Motor neuron (in vitro differentiated cells): ENCODE measurements at regions not wholly inside any gene's neighbourhood (a gene's known extent, or its start where the extent isn't known, plus 50 kb on each side); places are given as distances from the start of the nearest gene placed in this dataset.
A peak's percentile ranks its signal among the peaks of the same experiment; 100 is the strongest.

Source experiments
- ATAC-seq, 8 experiments: fragments of 200-7000 bp; cut with Tn5 transposase; replicated peaks in 6 of 8; 2 replicates each; pipeline ENCODE4 v1.8.0; 2021; ENCODE audit warnings: mild to moderate bottlenecking in 8 of 8, moderate library complexity in 8 of 8
- H3K27ac ChIP-seq, 2 donors: fragments of 250-450 bp; sonication (Bioruptor Pico); 2 replicates each; pipeline ENCODE4 v1.9.0; 2021; ENCODE audit warnings: antibody characterized with exemption in 2 of 2, mild to moderate bottlenecking in 2 of 2, moderate library complexity in 1 of 2
- H3K4me1 ChIP-seq, 2 donors: fragments of 250-450 bp; sonication (Bioruptor Pico); replicated peaks in 1 of 2; 2 replicates each; pipeline ENCODE4 v1.6.1; 2021; ENCODE audit warnings: antibody characterized with exemption in 2 of 2, mild to moderate bottlenecking in 2 of 2, moderate library complexity in 1 of 2
- H3K4me3 ChIP-seq, 5 donors: fragments of 250-450 bp; sonication (Bioruptor Pico); 2 replicates each; pipeline ENCODE4 v1.9.0; 2021; ENCODE audit warnings: antibody characterized with exemption in 5 of 5, mild to moderate bottlenecking in 5 of 5, moderate library complexity in 4 of 5
- WGBS, 10 experiments: fragments of 450-650 bp; shearing (Covaris generic); methylation state at CpG; one replicate each; pipeline ENCODE4 v1.0.0; 2022; 5-methylcytosine and 5-hydroxymethylcytosine counted together
- in situ Hi-C, 9 experiments: fragments of 400-800 bp; cut with MboI; loops; one replicate each; pipeline ENCODE4 v1.15.0; 2021; ENCODE audit warnings: low sequenced_read_pairs in 9 of 9, low pct_unique_long_range_greater_than_20kb in 2 of 9; ENCODE audit not compliant: unreplicated experiment in 9 of 9

GRCh38 chr5:68002836-68003235 is 212.7 kb upstream of the PIK3R1 start:
- ATAC-seq: no peak
- no peaks in the 10 kb centered on the region for H3K4me1 ChIP-seq
- no peak overlapping the region for H3K27ac ChIP-seq
- WGBS, 10 experiments: 83 to 100% (median 97%) methylated on average over 1 to 3 of the region's 3 CpGs; no CpG with 5 or more reads in 2 of the 10 experiments
- in situ Hi-C loops: loop anchor here in 1 of 9 experiments (25.0 kb wide), 1 partner anchor 259 kb away; no protein-coding TSS in a partner anchor
- H3K4me3 ChIP-seq: no peak overlapping the region

DNA sequence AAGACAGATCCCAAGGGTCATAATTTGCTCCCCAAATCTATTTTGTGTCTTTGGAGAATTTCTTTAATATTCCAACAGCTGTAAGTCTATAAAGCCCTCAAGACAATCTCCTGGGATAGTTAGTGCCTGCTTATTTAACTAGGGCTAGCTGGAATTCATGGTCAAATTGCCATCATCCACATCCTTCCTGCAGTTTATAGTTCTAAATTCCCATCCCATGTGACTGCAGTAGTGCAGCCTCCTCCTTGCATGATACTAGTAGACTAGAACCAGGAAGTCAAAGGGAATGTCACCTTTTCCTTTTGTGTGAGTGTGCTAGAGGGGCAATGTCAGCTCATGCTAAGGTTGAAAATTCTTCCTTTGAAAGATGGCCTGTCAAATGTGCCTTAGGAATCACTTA is 214.8 kb upstream of the PIK3R1 start:
- no peak overlapping the region for H3K27ac ChIP-seq
- no peaks in the 10 kb centered on the region for H3K4me1 ChIP-seq
- H3K4me3 ChIP-seq: no peak overlapping the region
- in situ Hi-C loops: loop anchor here in 1 of 9 experiments (25.0 kb wide), 1 partner anchor 261 kb away; no protein-coding TSS in a partner anchor
- no peak for ATAC-seq

DNA sequence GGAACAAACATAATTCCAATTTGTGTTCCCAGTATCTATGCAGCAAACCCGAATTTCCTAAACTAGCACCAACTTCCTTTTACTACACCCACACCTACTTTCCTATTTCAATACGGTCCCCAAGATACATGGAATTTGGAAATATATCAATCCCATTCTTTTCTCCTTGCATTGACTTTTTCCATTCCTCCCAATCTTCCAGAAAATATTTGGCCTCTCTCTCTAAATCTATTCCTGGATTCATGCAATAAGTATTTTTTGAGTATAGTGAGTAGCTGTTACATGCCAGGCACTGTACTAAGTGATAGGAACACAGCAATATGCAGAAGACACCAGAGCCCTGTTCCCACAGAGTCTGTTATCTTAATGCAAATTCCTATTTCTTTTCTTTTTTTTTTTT is 216.2 kb upstream of the PIK3R1 start:
- H3K27ac ChIP-seq: no peak overlapping the region
- ATAC-seq: no peak
- in situ Hi-C loops: no loop called here
- H3K4me1 ChIP-seq: no peaks in the 10 kb centered on the region
- WGBS, 10 experiments: 0 to 100% (median 75%) methylated on average over 1 to 2 of the region's 2 CpGs; no CpG with 5 or more reads in 2 of the 10 experiments
- H3K4me3 ChIP-seq: no peak overlapping the region

GRCh38 chr5:67998709-67999261 is 216.8 kb upstream of the PIK3R1 start:
- 5 to 100% (median 64%) methylated on average over 1 to 7 of the region's 7 CpGs; no CpG with 5 or more reads in 2 of the 10 experiments for WGBS, 10 experiments
- no peak overlapping the region for H3K27ac ChIP-seq
- ATAC-seq: peak; percentile 42 to 97 (median 66)
- H3K4me1 ChIP-seq: no peaks in the 10 kb centered on the region
- no peak overlapping the region for H3K4me3 ChIP-seq
- in situ Hi-C loops: no loop called here

- in situ Hi-C loops: no loop called here
- Histone ChIP-seq H3K27ac (no peak overlapping the region), H3K4me1 (no peaks in the 10 kb centered on the region), H3K4me3 (no peak overlapping the region)
- 80 to 100% (median 100%) methylated on average over 1 to 3 of the region's 5 CpGs; no CpG with 5 or more reads in 4 of the 10 experiments for WGBS, 10 experiments
- ATAC-seq: no peak
Measured at GRCh38 chr5:67997892-67998457, 217.6 kb upstream of the PIK3R1 start.

DNA sequence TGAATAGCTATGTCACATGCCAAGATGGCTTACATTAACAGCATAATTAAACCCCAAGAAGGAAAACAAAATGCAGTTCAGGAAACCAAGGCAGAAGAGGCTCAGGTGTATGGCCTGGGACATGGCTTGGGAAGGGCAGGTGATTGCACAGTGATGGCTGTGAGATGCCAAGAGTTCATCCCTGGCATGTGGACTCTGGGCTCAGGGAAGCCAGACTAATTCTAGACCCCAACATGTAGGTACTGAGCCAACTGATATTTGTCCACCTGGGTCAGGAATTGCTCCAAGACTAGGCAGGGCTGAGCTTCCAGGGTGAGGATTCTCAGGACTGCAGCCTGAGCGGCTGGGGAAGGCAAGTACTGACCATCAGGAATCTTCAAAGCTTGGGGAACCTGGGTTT is 218.4 kb upstream of the PIK3R1 start:
- in situ Hi-C loops: no loop called here
- 83 to 86% methylated on average over 1 of the region's 1 CpG; no CpG with 5 or more reads in 8 of the 10 experiments for WGBS, 10 experiments
- H3K4me3 ChIP-seq: no peak overlapping the region
- H3K4me1 ChIP-seq: no peaks in the 10 kb centered on the region
- ATAC-seq: no peak
- no peak overlapping the region for H3K27ac ChIP-seq

- Histone ChIP-seq H3K4me3 (no peak overlapping the region), H3K4me1 (no peaks in the 10 kb centered on the region), H3K27ac (no peak overlapping the region)
- in situ Hi-C loops: no loop called here
- WGBS, 10 experiments: 60 to 100% (median 86%) methylated on average over 1 to 7 of the region's 10 CpGs; no CpG with 5 or more reads in 5 of the 10 experiments
- ATAC-seq: no peak
Measured at GRCh38 chr5:67996596-67996995, 219.0 kb upstream of the PIK3R1 start.

DNA sequence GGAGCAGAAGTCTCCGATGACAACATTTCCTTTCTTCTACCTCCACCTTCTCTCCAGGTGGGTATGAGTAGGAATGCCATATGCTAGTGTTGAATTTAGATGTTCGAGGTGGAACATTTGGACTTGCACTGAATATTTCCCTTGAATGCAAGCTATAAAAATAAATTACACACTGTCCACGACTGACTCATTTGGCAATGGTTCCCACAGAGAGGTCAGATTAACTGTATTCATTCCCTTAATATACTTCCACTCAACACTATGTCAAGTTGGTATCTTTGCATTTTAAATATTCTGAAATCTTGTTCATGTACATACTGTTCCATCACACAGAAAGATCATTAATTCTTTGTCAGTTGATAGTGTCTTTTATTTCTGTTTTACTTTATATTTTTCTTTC is 222.6 kb upstream of the PIK3R1 start:
- no peak overlapping the region for H3K27ac ChIP-seq
- ATAC-seq: peak in 4 of 8 experiments; percentile 25 to 84 (median 74)
- peaks cover 2 to 7% of the 10 kb centered on the region in 2 donors for H3K4me1 ChIP-seq
- no peak overlapping the region for H3K4me3 ChIP-seq
- in situ Hi-C loops: no loop called here
- WGBS, 10 experiments: 0 to 83% (median 68%) methylated on average over 1 to 3 of the region's 3 CpGs; no CpG with 5 or more reads in 1 of the 10 experiments

- ATAC-seq: peak in 7 of 8 experiments; percentile 31 to 87 (median 75)
- in situ Hi-C loops: no loop called here
- Histone ChIP-seq H3K4me1 (peaks cover 2 to 7% of the 10 kb centered on the region in 2 donors), H3K27ac (no peak overlapping the region), H3K4me3 (no peak overlapping the region)
- 50 to 88% (median 72%) methylated on average over 1 to 2 of the region's 2 CpGs; no CpG with 5 or more reads in 3 of the 10 experiments for WGBS, 10 experiments
Measured at GRCh38 chr5:67989456-67989855, 226.1 kb upstream of the PIK3R1 start.

DNA sequence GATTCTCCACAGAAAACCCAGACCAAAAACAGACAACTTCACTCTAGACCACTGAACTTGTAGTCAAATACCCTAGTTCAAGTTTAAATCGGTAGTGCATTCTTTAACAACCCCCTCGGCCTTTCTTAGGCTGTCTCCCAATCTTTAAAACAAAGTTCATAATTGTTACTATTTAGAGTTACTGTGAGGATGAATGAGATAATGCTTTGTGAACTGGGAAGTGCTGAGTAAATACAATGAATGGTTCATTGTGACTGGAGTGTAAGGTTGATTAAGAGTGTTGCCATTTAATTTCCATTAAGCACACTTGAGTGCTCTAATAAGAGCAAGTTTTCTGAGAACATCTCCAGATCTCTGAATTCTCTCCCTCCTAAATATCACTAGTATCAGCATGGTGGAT is 228.8 kb upstream of the PIK3R1 start:
- Histone ChIP-seq H3K4me3 (no peak overlapping the region), H3K27ac (no peak overlapping the region), H3K4me1 (peaks cover 2 to 7% of the 10 kb centered on the region in 2 donors)
- 50 to 100% (median 90%) methylated on average over 1 to 2 of the region's 2 CpGs; no CpG with 5 or more reads in 3 of the 10 experiments for WGBS, 10 experiments
- in situ Hi-C loops: no loop called here
- ATAC-seq: no peak

DNA sequence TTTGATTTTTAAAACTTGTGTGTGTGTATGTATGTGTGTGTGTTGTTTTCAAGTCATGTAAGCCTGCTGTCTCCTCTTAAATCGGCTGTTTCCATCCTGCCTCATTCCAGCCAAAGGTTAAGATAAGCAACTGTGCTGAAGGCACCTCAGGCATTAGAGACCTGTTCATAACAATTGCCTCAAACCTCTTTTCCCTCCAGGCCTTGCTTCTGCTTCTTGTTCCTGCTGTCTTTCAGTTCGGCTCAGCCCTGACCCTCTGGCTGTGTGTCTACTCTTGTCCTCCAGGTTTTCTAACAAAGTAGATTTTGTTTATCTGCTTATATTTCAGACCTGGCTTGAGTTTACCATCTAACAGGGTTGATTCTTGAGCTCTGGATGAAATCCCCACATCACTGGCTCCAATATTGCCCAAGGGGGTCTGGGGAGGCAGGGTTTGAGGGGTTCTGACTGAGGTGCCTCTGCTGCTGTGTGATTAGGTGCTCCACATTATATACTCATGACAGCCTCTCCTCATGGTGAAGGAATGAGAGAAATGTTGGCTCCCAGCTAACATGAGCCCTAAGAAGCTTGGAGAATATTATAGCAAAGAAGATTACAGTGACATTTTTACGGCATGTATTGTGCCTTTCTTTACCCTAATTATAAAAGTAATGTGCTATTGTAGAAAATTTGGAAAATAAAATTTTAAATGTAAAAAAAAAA is 229.7 kb upstream of the PIK3R1 start:
- ATAC-seq: no peak
- H3K4me1 ChIP-seq: peaks cover 2 to 7% of the 10 kb centered on the region in 2 donors
- in situ Hi-C loops: no loop called here
- H3K27ac ChIP-seq: no peak overlapping the region
- 72 to 100% (median 93%) methylated on average over 1 to 3 of the region's 3 CpGs; no CpG with 5 or more reads in 1 of the 10 experiments for WGBS, 10 experiments
- H3K4me3 ChIP-seq: no peak overlapping the region

DNA sequence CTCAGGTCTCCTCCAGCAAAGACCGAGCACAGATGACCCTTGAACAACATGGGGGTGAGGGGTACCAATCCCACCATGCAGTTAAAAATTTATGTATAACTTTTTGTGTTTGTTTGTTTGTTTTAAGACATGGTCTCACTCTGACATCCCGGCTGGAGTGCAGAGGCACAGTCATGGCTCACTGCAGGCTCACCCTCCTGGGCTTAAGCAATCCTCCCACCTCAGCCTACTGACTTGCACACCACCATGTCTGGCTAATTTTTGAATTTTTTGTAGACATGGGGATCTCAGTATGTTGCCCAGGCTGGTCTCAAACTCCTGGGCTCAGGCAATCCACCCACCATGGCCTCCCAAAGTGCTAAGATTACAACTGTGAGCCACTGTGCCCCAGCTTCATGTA is 231.0 kb upstream of the PIK3R1 start:
- Histone ChIP-seq H3K4me1 (peaks cover under 1 to 5% of the 10 kb centered on the region in 2 donors), H3K4me3 (no peak overlapping the region), H3K27ac (no peak overlapping the region)
- in situ Hi-C loops: no loop called here
- 80 to 100% (median 90%) methylated on average over 1 to 2 of the region's 2 CpGs; no CpG with 5 or more reads in 5 of the 10 experiments for WGBS, 10 experiments
- ATAC-seq: no peak
